ENCODE measurements at regions not wholly inside any gene's neighbourhood (a gene's known extent, or its start where the extent isn't known, plus 50 kb on each side); places are given as distances from the start of the nearest gene placed in this dataset.

- DNase-seq = no peak
Observed at GRCh38 chr5:147169901-147170300, 64.9 kb upstream of the STK32A start.

GRCh38 chr5:147170603-147171002, 64.2 kb upstream of the STK32A start:
- DNase-seq = no peak

DNA sequence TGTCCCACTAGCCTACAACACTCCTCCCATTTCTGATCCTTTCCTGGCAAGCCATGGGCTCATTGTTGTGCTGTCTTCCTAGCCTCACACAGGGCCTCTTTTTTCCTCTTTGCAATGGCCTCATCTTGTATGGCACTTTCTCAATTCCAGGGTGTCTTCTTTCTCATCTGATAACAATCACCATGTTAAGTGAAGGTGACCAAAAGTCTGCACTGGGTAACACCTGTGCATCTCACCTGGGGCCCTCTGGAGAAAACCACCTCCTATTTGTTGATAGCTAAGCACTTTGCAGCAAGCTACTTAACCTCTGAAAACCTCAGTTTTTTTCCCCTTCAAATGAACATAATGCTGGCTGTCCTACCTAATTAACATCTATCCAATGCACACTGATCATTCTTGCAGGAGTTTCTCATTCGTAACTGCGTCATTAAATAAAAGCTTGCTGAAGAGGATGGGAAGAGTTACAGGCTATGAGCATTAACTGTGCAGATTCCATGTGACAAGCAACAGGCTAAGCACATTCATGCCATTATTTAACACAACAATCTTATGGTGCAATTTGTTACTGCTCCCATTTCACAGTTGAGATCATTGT, 60.1 kb upstream of the STK32A start:
- DNase-seq = no peak

DNA sequence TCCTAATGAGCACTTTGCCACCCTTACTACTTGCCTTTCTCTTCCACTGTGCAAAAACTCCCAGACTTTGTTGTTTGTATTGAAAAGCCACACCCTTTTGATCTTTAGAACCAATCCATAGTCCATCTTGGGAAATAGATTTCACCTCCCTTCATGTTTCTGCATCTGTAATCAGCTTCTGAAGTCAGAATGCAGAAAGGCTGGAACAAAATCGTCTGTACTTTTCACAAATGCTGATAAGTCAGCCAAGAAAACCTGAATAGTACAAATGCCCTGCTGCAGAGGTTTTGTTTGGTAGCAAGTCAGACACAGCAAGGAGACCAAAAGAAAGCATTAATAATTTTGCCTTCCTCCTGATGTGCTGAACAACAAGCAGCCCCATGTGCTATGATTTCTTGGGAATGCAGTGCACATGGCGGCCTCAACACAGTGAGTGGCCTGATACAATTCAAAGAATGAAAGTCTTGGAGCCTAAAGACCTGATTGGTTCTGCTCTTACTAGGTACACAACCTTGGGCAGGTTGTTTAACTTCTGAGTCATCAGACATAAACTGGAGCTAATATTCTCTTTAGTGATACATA, 59.2 kb upstream of the STK32A start:
- no peak for DNase-seq

DNA sequence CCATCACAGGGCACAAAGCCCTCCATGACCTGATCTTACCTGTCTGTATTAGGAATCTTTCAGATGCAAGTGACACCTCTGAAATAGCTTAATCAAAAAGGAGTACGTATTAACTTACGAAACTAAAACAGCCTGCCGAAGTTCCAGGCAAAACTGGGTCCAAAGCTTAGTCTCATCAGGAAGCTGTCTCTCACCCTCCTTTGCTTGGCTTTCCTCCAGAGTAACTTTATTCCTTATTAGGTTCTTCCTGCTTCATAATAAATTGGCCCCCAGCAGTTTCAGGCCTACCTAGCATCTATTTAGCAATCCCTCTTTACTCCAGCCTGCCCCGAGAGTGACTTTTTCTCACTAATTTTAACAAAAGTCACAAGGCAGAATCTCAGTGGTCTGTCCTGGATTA, 58.4 kb upstream of the STK32A start:
- DNase-seq = no peak

- DNase-seq = no peak
Observed at GRCh38 chr5:147177125-147177840, 57.5 kb upstream of the STK32A start.

DNA sequence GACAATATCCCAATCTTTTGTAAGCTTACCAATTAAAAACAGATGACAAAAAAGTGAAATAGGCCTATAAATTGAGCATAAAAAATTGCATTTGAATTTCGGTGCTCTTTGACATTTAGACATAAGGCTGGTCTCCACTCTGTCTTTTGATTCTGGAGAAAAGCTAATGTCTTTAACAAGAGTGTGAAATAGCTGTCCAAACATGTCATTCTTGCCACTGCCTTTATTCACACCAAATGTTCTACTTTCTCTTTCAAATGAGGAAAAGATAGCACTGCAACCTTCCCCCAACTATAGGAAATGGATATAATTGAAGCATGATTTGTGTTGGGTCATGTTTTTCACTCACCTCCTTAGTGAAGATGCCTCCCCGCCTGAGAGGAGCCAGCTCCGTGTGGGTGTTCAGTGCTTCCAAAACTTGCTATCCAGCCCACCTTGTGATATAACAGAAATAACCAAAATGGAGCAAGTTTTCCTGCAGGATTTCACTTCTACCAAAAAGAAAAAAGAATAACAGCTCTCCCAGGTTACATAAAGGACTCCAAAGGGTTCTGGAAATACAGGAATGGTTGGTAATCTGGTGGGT, 55.2 kb upstream of the STK32A start:
- DNase-seq = no peak

DNA sequence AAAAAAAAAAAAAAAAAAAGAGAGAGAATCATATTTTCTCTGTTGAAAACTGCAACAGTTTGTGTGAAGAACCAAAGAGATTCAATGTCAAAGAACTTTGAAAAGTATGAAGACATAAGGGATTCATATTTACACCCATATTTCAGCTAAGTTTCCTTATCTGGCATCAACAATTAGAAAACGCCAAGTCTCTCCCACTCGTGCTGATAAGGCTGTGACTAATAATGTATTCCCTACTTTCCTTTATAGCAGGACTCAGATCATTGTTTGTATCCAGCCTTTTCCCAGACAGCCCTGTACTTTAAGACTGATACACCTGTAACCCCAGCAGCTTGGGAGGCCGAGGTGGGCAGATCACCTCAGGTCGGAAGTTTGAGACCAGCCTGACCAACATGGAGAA, 54.1 kb upstream of the STK32A start:
- no peak for DNase-seq
